HepG2 (cell line): ENCODE measurements at regions not wholly inside any gene's neighbourhood (a gene's known extent, or its start where the extent isn't known, plus 50 kb on each side); places are given as distances from the start of the nearest gene placed in this dataset.

Experiments used
- ATF3 ChIP-seq: sonication (generic); formaldehyde crosslinking; IDR thresholded peaks from 2 replicates; pipeline ENCODE4 v1.4.0; 2020; ENCODE audit warnings: missing genetic modification reagents
- CTCF ChIP-seq: sonication (generic); formaldehyde crosslinking; IDR thresholded peaks from 2 replicates; pipeline ENCODE4 v1.5.0; 2020; ENCODE audit warnings: mild to moderate bottlenecking, missing genetic modification reagents, moderate library complexity
- MEIS1 ChIP-seq: sonication (generic); formaldehyde crosslinking; IDR thresholded peaks from 2 replicates; pipeline ENCODE4 v1.9.0; 2021; ENCODE audit warnings: mild to moderate bottlenecking, missing genetic modification reagents, moderate library complexity, borderline replicate concordance
- MIER2 ChIP-seq: IDR thresholded peaks from 2 replicates; pipeline ENCODE4 v1.6.1; 2016; ENCODE audit warnings: missing biosample characterization, missing genetic modification reagents
- NR3C1 ChIP-seq: sonication (generic); formaldehyde crosslinking; IDR thresholded peaks from 2 replicates; pipeline ENCODE4 v1.4.0; 2020; ENCODE audit warnings: missing genetic modification reagents
- SMC3 ChIP-seq: IDR thresholded peaks from 2 replicates; pipeline ENCODE4 v1.6.1; 2011; ENCODE audit warnings: low read length, improper control_type of control experiment
- YY1 ChIP-seq: IDR thresholded peaks from 2 replicates; pipeline ENCODE4 v1.6.1; 2011; ENCODE audit warnings: low read length, low read depth, moderate library complexity, mild to moderate bottlenecking; ENCODE audit not compliant: insufficient read depth, insufficient replicate concordance
- ZNF24 ChIP-seq: fragments of 450-650 bp; IDR thresholded peaks from 2 replicates; pipeline ENCODE4 v1.6.1; 2017; ENCODE audit warnings: antibody characterized with exemption, mild to moderate bottlenecking

GRCh38 chr12:18992336-18992735 lies 137.2 kb upstream of the PLEKHA5 start:
- TF ChIP-seq CTCF (CRISPR knock-in tag) (no peak), ZNF24 (no peak), ATF3 (CRISPR knock-in tag) (no peak), SMC3 (no peak), NR3C1 (CRISPR knock-in tag) (no peak), MIER2 (CRISPR knock-in tag) (no peak), YY1 (no peak), MEIS1 (no peak)
